ENCODE measurements at regions not wholly inside any gene's neighbourhood (a gene's known extent, or its start where the extent isn't known, plus 50 kb on each side); places are given as distances from the start of the nearest gene placed in this dataset.

DNA sequence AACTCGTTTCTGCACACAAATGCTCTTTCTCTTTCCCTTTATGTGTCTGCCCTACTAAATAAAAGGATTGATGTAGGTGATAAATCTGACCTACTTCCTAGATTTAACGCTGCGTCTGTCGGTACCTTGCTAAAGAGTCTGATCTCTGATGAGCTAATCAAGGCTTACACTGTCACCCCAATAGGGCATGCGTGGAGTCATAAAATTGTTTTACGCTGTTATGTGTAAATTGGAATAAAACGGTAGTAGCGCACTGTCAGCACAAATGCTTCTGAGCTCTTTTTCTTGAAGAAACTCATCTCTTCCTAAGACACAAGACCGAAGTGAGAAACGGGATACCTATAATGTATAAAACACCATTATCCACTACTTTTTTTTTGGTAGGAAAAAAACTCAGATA, 2106.3 kb upstream of the WWC1 start:
- DNase-seq (ENCODE audit: low read depth, low spot score), result no peak
- H3K36me3 ChIP-seq (ENCODE audit: control insufficient read depth in 2 of 2, extremely low read depth in 1 of 2, insufficient read depth in 2 of 2, low read length in 2 of 2), result no peaks in the 10 kb centered on the region
- dilution Hi-C loops (cut with MboI; ENCODE audit: extremely low pct_ligation_motif_present, low sequenced_read_pairs) (no loop called here), intact Hi-C loops (cut with micrococcal nuclease) (no loop called here)
- H3K4me3 ChIP-seq (replicated peaks in 1 of 3; ENCODE audit: insufficient read depth in 1 of 3, low read depth in 1 of 3, low read length in 3 of 3), result no peak overlapping the region
- no peak overlapping the region for H3K9ac ChIP-seq (replicated peaks; ENCODE audit: extremely low read depth, insufficient read depth, low read length)
- H3K4me2 ChIP-seq (ENCODE audit: insufficient read depth, low read length), result no peak overlapping the region
- no peaks in the 10 kb centered on the region for H4K20me1 ChIP-seq (replicated peaks; ENCODE audit: control insufficient read depth, extremely low read depth, insufficient read depth, low read length)
- H2AFZ ChIP-seq (ENCODE audit: low read depth, low read length), result no peak overlapping the region
- no TSS peak for BruUV-seq (replicated peaks)
- no peaks in the 10 kb centered on the region for H3K9me1 ChIP-seq (replicated peaks; ENCODE audit: control insufficient read depth, extremely low read depth, insufficient read depth, low read length)
- TF ChIP-seq POLR2A (IDR thresholded peaks at IDR 0.05; ENCODE audit: low read depth, low read length) (no peak), GATA2 (IDR thresholded peaks at IDR 0.05; ENCODE audit: insufficient read depth, insufficient read length, low read depth, low read length) (no peak), FOS (IDR thresholded peaks at IDR 0.05; ENCODE audit: borderline replicate concordance, insufficient read depth, low read length) (no peak), MYC (IDR thresholded peaks at IDR 0.05; ENCODE audit: low read depth, low read length) (no peak), EZH2 (IDR thresholded peaks at IDR 0.05; ENCODE audit: borderline replicate concordance, low read depth, low read length, severe bottlenecking) (no peak), JUN (IDR thresholded peaks at IDR 0.05; ENCODE audit: borderline replicate concordance, insufficient read depth, insufficient read length, low read depth) (no peak), POLR2AphosphoS5 (IDR thresholded peaks at IDR 0.05; ENCODE audit: insufficient read depth, low read depth, low read length) (no peak)
- TF ChIP-seq, protein P1, sequence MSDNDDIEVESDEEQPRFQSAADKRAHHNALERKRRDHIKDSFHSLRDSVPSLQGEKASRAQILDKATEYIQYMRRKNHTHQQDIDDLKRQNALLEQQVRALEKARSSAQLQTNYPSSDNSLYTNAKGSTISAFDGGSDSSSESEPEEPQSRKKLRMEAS (IDR thresholded peaks at IDR 0.05; ENCODE audit: insufficient read depth, insufficient read length), result no peak
- POLR2A ChIA-PET, result no interaction called here
- H3K27me3 ChIP-seq (ENCODE audit: control insufficient read depth in 2 of 2, insufficient read depth in 2 of 2, low read length in 2 of 2), result no peaks in the 10 kb centered on the region
- H3K27ac ChIP-seq (ENCODE audit: insufficient read depth, low read depth, low read length), result no peak overlapping the region
- FAIRE-seq, result no peak
- CTCF ChIA-PET, result no interaction called here
- H3K79me2 ChIP-seq (ENCODE audit: control insufficient read depth, insufficient read depth, low read length), result no peaks in the 10 kb centered on the region
- no peaks in the 10 kb centered on the region for H3K4me1 ChIP-seq (ENCODE audit: control insufficient read depth, extremely low read depth, insufficient read depth, low read length)
- no peaks in the 10 kb centered on the region for H3K9me3 ChIP-seq (replicated peaks; ENCODE audit: control insufficient read depth, insufficient read depth, low read length)

All from endothelial cell of umbilical vein (primary cell).